H54 (cell line): ENCODE measurements at regions not wholly inside any gene's neighbourhood (a gene's known extent, or its start where the extent isn't known, plus 50 kb on each side); places are given as distances from the start of the nearest gene placed in this dataset.

Source experiments
- DNase-seq: peaks from one replicate; pipeline ENCODE4 v3.0.0; 2011; ENCODE audit warnings: low spot score, mixed read lengths; ENCODE audit not compliant: insufficient read length
- FAIRE-seq: peaks from 3 replicates; lab custom pipeline; 2011; peaks lifted over from hg19 to GRCh38; lab: Jason Lieb, UNC
- POLR2A ChIP-seq: IDR thresholded peaks from 2 replicates; pipeline ENCODE4 v1.6.1; 2011; ENCODE audit warnings: low read depth, mild to moderate bottlenecking, low read length

- no peak for FAIRE-seq
- DNase-seq: no peak
- no peak for TF ChIP-seq POLR2A
These were observed 1056.2 kb downstream of the EPHA7 start for GRCh38 chr6:92363111-92363510.

GRCh38 chr6:92362404-92362803, 1057.0 kb downstream of the EPHA7 start:
- DNase-seq (no peak), FAIRE-seq (no peak)
- no peak for TF ChIP-seq POLR2A

GRCh38 chr6:92361990-92362389, 1057.4 kb downstream of the EPHA7 start:
- FAIRE-seq: no peak
- no peak for TF ChIP-seq POLR2A

GRCh38 chr6:92354270-92354829, 1065.0 kb downstream of the EPHA7 start:
- FAIRE-seq: no peak
- no peak for TF ChIP-seq POLR2A
- no peak for DNase-seq

More at GRCh38 chr6:92361990-92362389, 1057.4 kb downstream of the EPHA7 start:
- DNase-seq: no peak

- TF ChIP-seq POLR2A: no peak
- FAIRE-seq: no peak
- DNase-seq: no peak
These were observed 1067.2 kb downstream of the EPHA7 start for GRCh38 chr6:92352130-92352529.

- TF ChIP-seq POLR2A: no peak
- DNase-seq (no peak), FAIRE-seq (no peak)
These were observed 1078.2 kb downstream of the EPHA7 start for GRCh38 chr6:92341201-92341600.

- FAIRE-seq: no peak
- no peak for DNase-seq
- no peak for TF ChIP-seq POLR2A
These were observed 1079.3 kb downstream of the EPHA7 start for GRCh38 chr6:92339936-92340640.

GRCh38 chr6:92337571-92337970, 1081.8 kb downstream of the EPHA7 start:
- FAIRE-seq (no peak), DNase-seq (no peak)
- TF ChIP-seq POLR2A: no peak

- no peak for FAIRE-seq
- TF ChIP-seq POLR2A: no peak
- no peak for DNase-seq
These were observed 1090.0 kb downstream of the EPHA7 start for GRCh38 chr6:92329208-92329847.

- no peak for DNase-seq
- no peak for TF ChIP-seq POLR2A
- FAIRE-seq: no peak
These were observed 1104.0 kb downstream of the EPHA7 start for GRCh38 chr6:92315312-92315711.

GRCh38 chr6:92297101-92297500, 1122.3 kb downstream of the EPHA7 start:
- DNase-seq: no peak
- no peak for FAIRE-seq
- no peak for TF ChIP-seq POLR2A

- TF ChIP-seq POLR2A: no peak
- no peak for FAIRE-seq
- no peak for DNase-seq
These were observed 1127.3 kb downstream of the EPHA7 start for GRCh38 chr6:92292067-92292466.

- FAIRE-seq: no peak
- TF ChIP-seq POLR2A: no peak
These were observed 1129.5 kb downstream of the EPHA7 start for GRCh38 chr6:92289831-92290230.

GRCh38 chr6:92281571-92282076, 1137.7 kb downstream of the EPHA7 start:
- TF ChIP-seq POLR2A: no peak
- no peak for FAIRE-seq

More at GRCh38 chr6:92289831-92290230, 1129.5 kb downstream of the EPHA7 start:
- no peak for DNase-seq

GRCh38 chr6:92275150-92275549, 1144.2 kb downstream of the EPHA7 start:
- no peak for TF ChIP-seq POLR2A
- FAIRE-seq (no peak), DNase-seq (no peak)

More at GRCh38 chr6:92281571-92282076, 1137.7 kb downstream of the EPHA7 start:
- DNase-seq: no peak
